GM21447 (cell line): ENCODE measurements at regions not wholly inside any gene's neighbourhood (a gene's known extent, or its start where the extent isn't known, plus 50 kb on each side); places are given as distances from the start of the nearest gene placed in this dataset.
"Not testable (repeated sequence)": the region's sequence is repeated elsewhere in the genome, so short reads cannot be mapped to it uniquely, and the experiment has no call there.

ENCODE experiments used
- ATAC-seq: cut with Tn5 transposase; IDR thresholded peaks from one replicate; pipeline ENCODE4 v1.9.1; 2021; ENCODE audit not compliant: unreplicated experiment

DNA sequence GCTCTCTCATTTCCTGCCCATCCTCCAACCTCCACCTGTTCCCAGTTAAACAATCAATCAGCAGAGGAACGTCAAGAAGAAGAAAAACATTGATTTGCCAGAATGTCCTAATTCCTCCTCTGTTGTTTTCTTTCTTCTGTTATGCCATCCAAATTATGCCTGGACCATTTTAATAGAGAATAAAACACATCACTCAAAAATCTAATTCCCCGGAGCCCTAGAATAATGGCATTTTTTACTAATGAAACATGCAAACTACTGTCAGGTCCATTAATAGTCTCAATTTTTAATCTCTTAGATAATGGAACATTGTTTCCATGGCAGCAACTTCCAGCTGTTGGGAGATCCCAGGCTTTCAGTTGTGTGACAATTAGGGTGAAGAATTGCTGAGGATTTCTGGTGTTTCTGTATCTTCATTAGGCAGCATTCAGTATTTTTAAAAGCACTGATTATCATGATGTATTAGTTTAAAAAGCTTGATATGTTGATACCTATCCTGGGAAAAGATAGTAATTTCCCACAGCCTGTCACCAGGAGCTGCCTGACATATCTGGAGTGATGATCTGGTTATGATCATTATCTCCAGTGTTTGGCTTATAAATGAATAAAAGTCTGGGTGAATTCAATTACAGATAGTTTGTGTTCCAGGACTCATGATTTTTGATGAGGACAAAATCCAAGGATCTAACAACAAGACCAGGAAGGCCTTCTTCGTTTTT lies 209.8 kb downstream of the TPBG start:
- ATAC-seq = no peak

GRCh38 chr6:82576284-82576683 lies 212.7 kb downstream of the TPBG start:
- ATAC-seq = no peak

- no peak for ATAC-seq
Observed at GRCh38 chr6:82584194-82584695, 220.6 kb downstream of the TPBG start.

- ATAC-seq = no peak
Observed at GRCh38 chr6:82584856-82585255, 221.2 kb downstream of the TPBG start.

DNA sequence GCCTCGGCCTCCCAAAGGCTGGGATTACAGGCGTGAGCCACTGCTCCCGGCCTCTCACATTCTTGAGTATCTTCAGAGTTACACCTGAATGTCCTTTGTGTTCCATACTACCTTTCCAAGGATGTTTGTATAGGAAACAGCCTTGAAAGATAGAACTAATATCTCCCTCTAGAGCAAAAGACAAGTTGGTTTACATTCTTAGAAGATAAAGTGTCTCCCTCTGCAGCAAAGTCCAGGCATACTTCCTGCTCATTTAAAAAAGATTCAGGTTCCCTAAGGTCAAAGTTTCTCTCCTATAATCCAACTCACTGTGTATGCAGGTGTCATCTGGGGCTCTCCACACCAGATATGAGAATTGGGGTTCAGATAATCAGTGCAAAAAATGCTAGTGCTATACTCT lies 224.4 kb downstream of the TPBG start:
- ATAC-seq = no peak

DNA sequence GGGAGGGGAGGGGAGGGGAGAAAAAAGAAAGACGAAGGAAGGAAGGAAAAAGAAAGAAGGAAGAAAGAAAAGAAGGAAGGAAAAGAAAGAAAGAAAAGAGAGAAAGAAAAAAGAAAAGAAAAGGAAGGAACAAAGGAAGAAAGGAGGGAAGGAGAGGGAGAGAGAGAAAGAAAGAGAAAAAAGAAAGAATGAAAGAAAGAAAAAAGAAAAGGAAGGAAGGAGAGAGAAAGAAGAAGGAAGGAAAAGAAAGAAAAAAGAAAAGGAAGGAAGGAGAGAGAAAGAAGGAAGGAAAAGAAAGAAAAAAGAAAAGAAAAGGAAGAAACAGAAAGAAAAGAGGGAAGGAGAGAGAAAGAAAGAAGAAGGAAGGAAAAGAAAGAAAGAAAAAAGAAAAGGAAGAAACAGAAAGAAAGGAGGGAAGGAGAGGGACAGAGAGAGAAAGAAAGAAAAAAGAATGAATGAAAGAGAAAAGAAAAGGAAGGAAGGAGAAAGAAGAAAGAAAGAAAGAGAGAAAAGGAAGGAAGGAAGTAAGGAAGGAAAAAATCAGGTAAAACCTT lies 225.3 kb downstream of the TPBG start:
- ATAC-seq = no peak

- peak; percentile 58 for ATAC-seq
Observed at GRCh38 chr6:82589509-82590206, 226.0 kb downstream of the TPBG start.

DNA sequence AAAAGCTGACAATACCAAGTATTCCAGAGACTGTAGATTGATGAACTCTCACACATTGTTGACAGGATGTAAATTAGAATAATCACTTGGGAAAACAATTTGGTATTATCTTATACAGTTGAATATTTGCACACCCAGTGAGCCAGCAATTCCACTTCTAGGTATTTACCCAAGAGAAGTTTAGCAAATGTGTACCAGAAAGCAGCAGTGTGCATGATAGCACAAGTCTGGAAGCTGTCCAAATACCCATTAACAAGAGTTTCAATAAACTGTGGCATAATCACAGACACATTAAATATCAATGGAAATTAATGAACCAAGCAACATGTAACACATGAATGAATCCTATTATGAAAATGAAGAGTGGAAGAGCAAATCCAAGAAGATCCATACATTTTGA lies 233.6 kb downstream of the TPBG start:
- ATAC-seq = no peak

DNA sequence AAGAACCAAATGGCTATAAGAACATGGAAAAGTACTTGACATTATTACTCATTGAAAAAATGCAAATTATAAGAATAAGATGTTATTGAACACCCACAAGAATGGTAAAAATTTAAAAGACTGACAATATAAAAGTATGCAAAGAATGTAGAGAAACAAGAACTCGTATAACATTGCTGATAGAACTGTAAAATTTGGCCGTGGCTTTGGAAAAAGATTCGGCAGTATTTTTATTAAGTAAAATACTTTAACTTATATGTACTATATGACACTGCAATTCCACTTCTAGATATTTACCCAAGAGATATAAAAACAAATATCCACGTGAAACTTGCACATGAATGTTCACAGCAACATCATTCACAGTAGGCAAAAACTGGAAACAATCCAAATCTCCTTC lies 239.2 kb downstream of the TPBG start:
- ATAC-seq = no peak

- ATAC-seq = no peak
Observed at GRCh38 chr6:82603871-82604270, 240.3 kb downstream of the TPBG start.

GRCh38 chr6:82607998-82608725 lies 244.5 kb downstream of the TPBG start:
- ATAC-seq = no peak

GRCh38 chr6:82608781-82609180 lies 245.2 kb downstream of the TPBG start:
- ATAC-seq = no peak

- no peak for ATAC-seq
Observed at GRCh38 chr6:82611751-82612150, 248.1 kb downstream of the TPBG start.

DNA sequence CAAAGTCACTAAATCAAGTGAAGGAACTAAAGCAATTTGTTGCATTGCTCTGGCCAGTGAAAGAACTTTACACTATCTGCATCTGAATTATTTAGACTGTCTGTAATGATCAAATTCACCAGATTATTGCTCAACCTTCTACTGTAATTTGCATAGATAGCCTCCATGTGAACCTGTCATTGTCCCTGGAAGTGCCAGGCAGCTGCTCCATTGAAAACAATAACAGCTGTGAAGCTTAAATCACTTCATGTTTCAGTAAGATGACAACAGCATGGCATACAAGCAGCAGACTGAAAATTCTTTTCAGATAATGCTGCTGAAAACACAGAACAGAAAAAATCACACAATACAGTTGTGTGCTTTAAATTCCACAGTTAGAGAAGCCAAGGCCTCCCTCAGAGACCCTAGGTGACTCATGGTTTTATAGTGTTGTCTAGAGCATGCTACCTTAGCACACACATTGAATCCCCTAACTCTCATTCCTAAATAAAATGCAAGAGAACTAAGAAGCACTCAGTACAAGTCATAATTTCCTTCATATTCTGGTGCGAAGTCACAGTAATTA lies 248.9 kb downstream of the TPBG start:
- ATAC-seq = no peak

DNA sequence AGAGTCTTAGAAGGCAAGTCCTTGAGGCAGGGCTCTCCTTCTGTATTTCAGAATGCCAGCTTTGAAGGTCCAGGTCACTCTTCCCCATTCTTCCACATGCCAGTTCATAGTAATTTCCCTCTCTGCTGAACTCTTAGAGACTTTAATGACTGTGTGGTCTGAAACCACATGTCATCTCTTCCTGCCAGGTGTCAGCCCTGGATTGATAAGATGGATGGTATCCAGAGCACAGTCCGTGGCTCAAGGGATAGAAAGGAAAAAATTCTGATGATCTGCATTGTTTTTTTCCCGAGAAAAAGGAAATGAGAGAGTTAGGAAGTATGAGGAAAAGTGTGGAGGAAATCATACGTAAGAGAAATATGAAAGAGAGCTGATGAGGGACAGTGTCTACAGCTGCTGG lies 250.9 kb downstream of the TPBG start:
- ATAC-seq = no peak

DNA sequence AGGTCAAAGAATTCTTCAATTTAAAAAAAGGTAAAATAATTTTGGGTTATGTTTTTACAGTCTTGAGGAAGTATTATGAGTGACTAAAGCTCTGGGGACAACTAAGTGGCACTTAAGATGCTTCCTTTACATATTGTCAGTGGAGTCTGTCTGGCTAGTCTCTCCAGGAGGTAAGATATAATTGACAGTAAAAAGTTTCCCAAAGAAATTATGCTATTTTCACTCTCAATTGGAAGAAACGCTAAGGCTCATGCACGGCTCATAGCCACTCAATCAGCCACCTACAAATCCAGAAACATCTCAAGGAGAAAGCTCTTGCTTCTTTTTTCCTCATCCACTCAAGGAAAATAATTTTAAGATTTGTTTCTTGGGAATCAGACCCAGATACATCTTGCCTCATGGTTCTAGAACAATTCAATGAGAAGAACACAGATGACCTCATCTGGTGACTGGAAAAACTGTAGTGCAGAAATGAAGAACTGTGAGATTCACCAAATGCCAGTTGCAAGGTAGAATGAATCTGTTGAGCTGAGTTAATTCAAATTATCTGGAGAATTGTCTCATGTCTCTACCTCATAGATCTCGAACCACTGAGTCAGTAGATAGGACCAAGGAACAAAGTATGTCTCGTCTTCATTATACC lies 252.9 kb downstream of the TPBG start:
- no peak for ATAC-seq

DNA sequence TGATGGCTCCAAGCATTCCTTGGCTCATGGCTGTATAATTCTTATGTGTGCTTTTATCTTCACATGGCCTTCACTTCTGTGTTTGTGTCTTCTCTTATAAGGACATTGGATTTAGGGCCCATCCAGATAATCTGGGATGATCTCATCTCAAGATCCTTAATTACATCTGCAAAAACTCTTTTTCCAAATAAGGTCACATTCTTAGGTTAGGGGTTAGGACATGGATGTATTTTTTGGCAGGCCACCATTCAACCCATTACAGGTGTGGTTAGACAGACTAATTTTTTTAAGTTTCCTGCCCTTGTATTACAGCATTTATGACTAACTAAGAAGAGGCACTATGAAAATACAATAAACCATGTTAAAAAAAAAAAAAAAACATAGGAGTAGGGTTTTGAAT lies 254.0 kb downstream of the TPBG start:
- no peak for ATAC-seq

DNA sequence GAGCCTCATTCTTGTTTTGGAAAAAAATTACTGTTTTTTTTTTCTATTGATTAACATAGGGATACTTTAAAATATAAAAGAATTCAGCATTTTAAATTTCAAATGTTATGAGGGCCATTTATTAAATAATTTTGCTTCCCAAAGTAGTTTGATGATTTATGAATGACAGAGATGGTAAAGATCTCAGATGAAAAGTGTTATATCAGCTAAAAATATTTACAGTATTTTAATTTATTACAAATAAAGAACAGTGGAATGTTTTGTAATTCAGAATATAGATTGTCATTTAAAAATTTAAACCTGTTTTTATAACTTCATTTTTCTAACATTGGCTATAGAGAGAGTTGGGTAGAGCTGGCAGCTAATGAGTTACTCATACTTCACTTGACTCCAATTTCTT lies 256.0 kb downstream of the TPBG start:
- ATAC-seq = no peak

DNA sequence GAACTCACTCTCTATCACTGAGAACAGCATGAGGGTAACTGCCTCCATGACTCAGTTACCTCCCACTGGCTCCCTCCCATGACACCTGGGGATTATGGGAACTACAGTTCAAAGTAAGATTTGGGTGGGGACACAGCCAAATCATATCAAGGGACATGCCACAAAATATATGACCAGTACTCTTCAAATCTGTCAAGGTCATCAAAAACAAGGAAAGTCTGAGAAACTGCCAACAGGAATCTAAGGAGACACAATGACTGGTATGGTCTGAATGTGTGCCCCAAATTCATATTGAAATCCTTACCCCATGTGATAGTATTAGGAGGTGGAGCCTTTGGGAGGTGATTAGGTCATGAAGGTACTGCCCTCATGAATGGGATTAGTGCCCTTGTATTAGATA lies 258.8 kb downstream of the TPBG start:
- no peak for ATAC-seq

DNA sequence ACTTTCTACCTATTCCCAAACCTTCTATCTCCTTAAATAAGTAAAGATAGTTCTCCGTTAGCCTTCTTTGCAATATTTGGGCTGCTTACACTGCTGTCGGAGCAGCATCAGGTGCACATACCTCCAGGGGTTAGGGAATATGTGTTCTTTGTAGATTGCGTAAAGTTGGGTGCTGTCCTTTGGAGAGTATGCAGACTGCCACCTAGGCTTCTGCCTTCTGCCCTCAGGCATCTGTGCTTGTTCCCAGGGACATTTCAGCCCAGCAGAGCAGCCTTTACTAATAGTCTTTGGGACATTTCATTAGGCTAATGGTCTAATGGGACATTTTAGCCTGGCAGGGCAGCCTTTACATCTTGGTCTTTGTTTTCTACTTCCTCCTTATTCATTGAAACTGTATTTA lies 260.6 kb downstream of the TPBG start:
- ATAC-seq = no peak

GRCh38 chr6:82626946-82627345 lies 263.3 kb downstream of the TPBG start:
- ATAC-seq = not testable (repeated sequence)
